OCI-LY1 (cell line): ENCODE measurements at regions not wholly inside any gene's neighbourhood (a gene's known extent, or its start where the extent isn't known, plus 50 kb on each side); places are given as distances from the start of the nearest gene placed in this dataset.

Experiments
- CTCF ChIP-seq: fragments of 200-600 bp; sonication (generic), shearing (Covaris generic); IDR thresholded peaks from 2 replicates; pipeline ENCODE4 v1.5.1; 2017; ENCODE audit warnings: mild to moderate bottlenecking, antibody characterized with exemption, low read length, moderate library complexity, mixed read lengths
- EZH2 ChIP-seq: fragments of 200-600 bp; sonication (generic), shearing (Covaris generic); IDR thresholded peaks from 2 replicates; pipeline ENCODE4 v1.8.0; 2017; ENCODE audit warnings: borderline replicate concordance, mixed run types, mild to moderate bottlenecking, antibody characterized with exemption, low read length, moderate library complexity, mixed read lengths

- TF ChIP-seq EZH2 (no peak), CTCF (no peak)
Measured at GRCh38 chr15:79157631-79158592, 67.3 kb upstream of the RASGRF1 start.
